ENCODE measurements at regions not wholly inside any gene's neighbourhood (a gene's known extent, or its start where the extent isn't known, plus 50 kb on each side); places are given as distances from the start of the nearest gene placed in this dataset.

GRCh38 chr14:82595466-82595865, 1061.8 kb upstream of the SEL1L start:
- Mint-ChIP-seq H3K36me3 (ENCODE audit: low read depth) (peaks cover 10% of the 10 kb centered on the region; the same call in 2 of the 3 replicates), H3K4me3 (no peak overlapping the region), H3K27me3 (ENCODE audit: insufficient read depth, low read depth, poor library complexity) (peaks cover 1% of the 10 kb centered on the region), H3K27ac (no peak overlapping the region), H3K9me3 (peaks cover 76% of the 10 kb centered on the region), H3K4me1 (no peaks in the 10 kb centered on the region)
- H2AFZ ChIP-seq: no peak overlapping the region
- H3K4me3 ChIP-seq: no peak overlapping the region
- H3K4me2 ChIP-seq: no peak overlapping the region
- H3K9me2 ChIP-seq (ENCODE audit: insufficient read depth): no peaks in the 10 kb centered on the region
- no peak overlapping the region for H3K27ac ChIP-seq (ENCODE audit: low read depth)
- ATAC-seq (no peak), DNase-seq (ENCODE audit: low spot score) (no peak)
- no peaks in the 10 kb centered on the region for H3F3A ChIP-seq (replicated peaks; ENCODE audit: low read depth)
- no peaks in the 10 kb centered on the region for H3K27me3 ChIP-seq (ENCODE audit: insufficient read depth)
- no peaks in the 10 kb centered on the region for H4K20me1 ChIP-seq (replicated peaks; ENCODE audit: insufficient read depth)
- no peaks in the 10 kb centered on the region for H3K4me1 ChIP-seq (ENCODE audit: insufficient read depth)
- no peaks in the 10 kb centered on the region for H3K79me2 ChIP-seq (replicated peaks; ENCODE audit: insufficient read depth)
- no peaks in the 10 kb centered on the region for H3K36me3 ChIP-seq (ENCODE audit: insufficient read depth)
- TF ChIP-seq NANOG (IDR thresholded peaks at IDR 0.05; ENCODE audit: borderline replicate concordance) (no peak), ZNF114 (CRISPR knock-in tag; IDR thresholded peaks at IDR 0.05) (no peak), ETS1 (IDR thresholded peaks at IDR 0.05) (no peak), POLR2AphosphoS5 (IDR thresholded peaks at IDR 0.05; ENCODE audit: low read depth) (no peak), REST (IDR thresholded peaks at IDR 0.05; ENCODE audit: unreplicated experiment) (no peak), ZNF331 (CRISPR knock-in tag; IDR thresholded peaks at IDR 0.05; ENCODE audit: low read depth) (no peak), CREB1 (CRISPR knock-in tag; IDR thresholded peaks at IDR 0.05; ENCODE audit: low read depth) (no peak), JUNB (IDR thresholded peaks at IDR 0.05; ENCODE audit: unreplicated experiment) (no peak), STAT1 (IDR thresholded peaks at IDR 0.05; ENCODE audit: unreplicated experiment) (no peak), CTCF (conservative IDR thresholded peaks at IDR 0.05; ENCODE audit: low read depth in 2 of 2) (no peak), ZNF462 (CRISPR knock-in tag; IDR thresholded peaks at IDR 0.05) (no peak), EZH2 (IDR thresholded peaks at IDR 0.05; ENCODE audit: low read depth, unreplicated experiment) (no peak), EZH2phosphoT487 (IDR thresholded peaks at IDR 0.05; ENCODE audit: unreplicated experiment) (no peak)

Data from GM23338 (cell line).